PC-9 (cell line): ENCODE measurements at regions not wholly inside any gene's neighbourhood (a gene's known extent, or its start where the extent isn't known, plus 50 kb on each side); places are given as distances from the start of the nearest gene placed in this dataset.

Experiments used
- BruUV-seq: library from RNA; stranded (reverse); fragments of 400-500 nt; replicated peaks from 2 replicates; lab custom pipeline; 2021; lab: Mats Ljungman, UMichigan
- CTCF ChIA-PET: fragments of 300-600 bp; sonication (Branson Sonifier 250); formaldehyde crosslinking; loops from one replicate; lab custom pipeline; 2022; ENCODE audit warnings: antibody characterized with exemption; lab: Charles Lee
- POLR2A ChIA-PET: fragments of 300-600 bp; sonication (Branson Sonifier 250); formaldehyde crosslinking; loops from one replicate; lab custom pipeline; 2022; ENCODE audit warnings: antibody characterized with exemption; ENCODE audit not compliant: unreplicated experiment; lab: Charles Lee
- DNase-seq, 2 experiments: peaks; one replicate each; pipeline versions ENCODE4 v3.0.0 to v3.0.0-alpha.2; 2015 to 2022; ENCODE audit warnings: mixed read lengths in 1 of 2
- H2AFZ ChIP-seq: fragments of 200-600 bp; sonication (generic); 2 replicates; pipeline ENCODE4 v1.8.1; 2017; ENCODE audit warnings: antibody characterized with exemption
- H3F3A ChIP-seq: fragments of 200-600 bp; sonication (generic); 2 replicates; pipeline ENCODE4 v1.8.1; 2017; ENCODE audit warnings: antibody characterized with exemption, mild to moderate bottlenecking, low read depth; ENCODE audit not compliant: insufficient read depth
- H3K27ac ChIP-seq: fragments of 200-600 bp; sonication (generic); 2 replicates; pipeline ENCODE4 v1.6.1; 2016; ENCODE audit warnings: mixed run types
- H3K27me3 ChIP-seq: fragments of 200-600 bp; sonication (generic); 2 replicates; pipeline ENCODE4 v1.6.1; 2016; ENCODE audit warnings: low read depth, mixed run types; ENCODE audit not compliant: insufficient read depth
- H3K36me3 ChIP-seq: fragments of 200-600 bp; sonication (generic); 2 replicates; pipeline ENCODE4 v1.6.1; 2016; ENCODE audit warnings: low read depth, mixed run types
- H3K4me1 ChIP-seq: fragments of 200-600 bp; sonication (generic); replicated peaks from 2 replicates; pipeline ENCODE4 v1.6.1; 2016; ENCODE audit warnings: mixed run types; ENCODE audit not compliant: insufficient read depth
- H3K4me2 ChIP-seq: fragments of 200-600 bp; sonication (generic); 2 replicates; pipeline ENCODE4 v1.6.1; 2017; ENCODE audit warnings: mixed run types
- H3K4me3 ChIP-seq: fragments of 200-600 bp; sonication (generic); 2 replicates; pipeline ENCODE4 v1.6.1; 2016; ENCODE audit warnings: mixed run types
- H3K79me2 ChIP-seq: fragments of 200-600 bp; sonication (generic); 2 replicates; pipeline ENCODE4 v1.6.1; 2017; ENCODE audit warnings: low read depth, mixed run types
- H3K9me2 ChIP-seq: fragments of 200-600 bp; sonication (generic); 2 replicates; pipeline ENCODE4 v1.8.1; 2017; ENCODE audit warnings: mild to moderate bottlenecking; ENCODE audit not compliant: insufficient read depth
- H3K9me3 ChIP-seq: fragments of 200-600 bp; sonication (generic); 2 replicates; pipeline ENCODE4 v1.8.1; 2016; ENCODE audit warnings: low read depth; ENCODE audit not compliant: insufficient read depth
- H4K20me1 ChIP-seq: fragments of 200-600 bp; sonication (generic); 2 replicates; pipeline ENCODE4 v1.8.1; 2017; ENCODE audit not compliant: insufficient read depth
- EZH2 ChIP-seq: fragments of 200-600 bp; sonication (generic); IDR thresholded peaks from 2 replicates; pipeline ENCODE4 v1.8.0; 2017; ENCODE audit warnings: antibody characterized with exemption, low read depth
- intact Hi-C: fragments of 100-400 bp; cut with micrococcal nuclease; formaldehyde crosslinking; loops from one replicate; pipeline ENCODE4 v1.10.0; 2022; ENCODE audit not compliant: unreplicated experiment
- TF ChIP-seq, protein P1 (sequence below): fragments of 200-600 bp; sonication (generic); conservative IDR thresholded peaks from 2 replicates; pipeline ENCODE4 v1.6.1; 2017; ENCODE audit warnings: mixed run types, antibody characterized with exemption, mild to moderate bottlenecking, moderate library complexity

DNA sequence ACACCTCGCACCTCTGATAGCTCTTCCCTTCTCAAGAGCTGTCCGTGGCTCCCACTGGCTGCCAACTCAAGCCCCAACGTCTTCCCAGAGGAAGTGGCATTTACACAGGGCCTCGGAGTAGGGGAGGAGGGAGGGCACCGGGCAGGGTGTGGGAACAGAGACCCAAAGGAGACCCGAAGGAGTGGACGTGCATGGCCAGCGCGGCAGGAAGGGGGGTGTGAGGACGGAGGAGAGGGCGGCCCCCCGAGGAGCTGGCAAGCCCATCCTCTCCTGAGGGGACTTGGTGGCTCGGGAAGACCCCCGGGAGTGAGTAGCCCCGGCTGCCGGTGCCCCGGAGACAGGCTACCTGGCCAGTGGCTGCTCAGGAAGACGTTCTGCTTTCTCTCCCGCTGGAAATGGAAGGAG lies 85.9 kb downstream of the FOXL3 start:
- Histone ChIP-seq H3K27me3 (peaks cover 80% of the 10 kb centered on the region), H3K27ac (no peak overlapping the region), H3K9me3 (no peaks in the 10 kb centered on the region), H2AFZ (no peak overlapping the region), H3K4me1 (no peaks in the 10 kb centered on the region), H3K4me3 (no peak overlapping the region), H4K20me1 (no peaks in the 10 kb centered on the region), H3F3A (no peaks in the 10 kb centered on the region), H3K36me3 (no peaks in the 10 kb centered on the region), H3K9me2 (no peaks in the 10 kb centered on the region), H3K4me2 (no peak overlapping the region), H3K79me2 (no peaks in the 10 kb centered on the region)
- intact Hi-C loops, result no loop called here
- TF ChIP-seq, protein P1, sequence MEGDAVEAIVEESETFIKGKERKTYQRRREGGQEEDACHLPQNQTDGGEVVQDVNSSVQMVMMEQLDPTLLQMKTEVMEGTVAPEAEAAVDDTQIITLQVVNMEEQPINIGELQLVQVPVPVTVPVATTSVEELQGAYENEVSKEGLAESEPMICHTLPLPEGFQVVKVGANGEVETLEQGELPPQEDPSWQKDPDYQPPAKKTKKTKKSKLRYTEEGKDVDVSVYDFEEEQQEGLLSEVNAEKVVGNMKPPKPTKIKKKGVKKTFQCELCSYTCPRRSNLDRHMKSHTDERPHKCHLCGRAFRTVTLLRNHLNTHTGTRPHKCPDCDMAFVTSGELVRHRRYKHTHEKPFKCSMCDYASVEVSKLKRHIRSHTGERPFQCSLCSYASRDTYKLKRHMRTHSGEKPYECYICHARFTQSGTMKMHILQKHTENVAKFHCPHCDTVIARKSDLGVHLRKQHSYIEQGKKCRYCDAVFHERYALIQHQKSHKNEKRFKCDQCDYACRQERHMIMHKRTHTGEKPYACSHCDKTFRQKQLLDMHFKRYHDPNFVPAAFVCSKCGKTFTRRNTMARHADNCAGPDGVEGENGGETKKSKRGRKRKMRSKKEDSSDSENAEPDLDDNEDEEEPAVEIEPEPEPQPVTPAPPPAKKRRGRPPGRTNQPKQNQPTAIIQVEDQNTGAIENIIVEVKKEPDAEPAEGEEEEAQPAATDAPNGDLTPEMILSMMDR, result no peak
- TF ChIP-seq EZH2, result no peak
- ChIA-PET CTCF (no interaction called here), POLR2A (no interaction called here)
- BruUV-seq, result no TSS peak
- DNase-seq, result no peak

DNA sequence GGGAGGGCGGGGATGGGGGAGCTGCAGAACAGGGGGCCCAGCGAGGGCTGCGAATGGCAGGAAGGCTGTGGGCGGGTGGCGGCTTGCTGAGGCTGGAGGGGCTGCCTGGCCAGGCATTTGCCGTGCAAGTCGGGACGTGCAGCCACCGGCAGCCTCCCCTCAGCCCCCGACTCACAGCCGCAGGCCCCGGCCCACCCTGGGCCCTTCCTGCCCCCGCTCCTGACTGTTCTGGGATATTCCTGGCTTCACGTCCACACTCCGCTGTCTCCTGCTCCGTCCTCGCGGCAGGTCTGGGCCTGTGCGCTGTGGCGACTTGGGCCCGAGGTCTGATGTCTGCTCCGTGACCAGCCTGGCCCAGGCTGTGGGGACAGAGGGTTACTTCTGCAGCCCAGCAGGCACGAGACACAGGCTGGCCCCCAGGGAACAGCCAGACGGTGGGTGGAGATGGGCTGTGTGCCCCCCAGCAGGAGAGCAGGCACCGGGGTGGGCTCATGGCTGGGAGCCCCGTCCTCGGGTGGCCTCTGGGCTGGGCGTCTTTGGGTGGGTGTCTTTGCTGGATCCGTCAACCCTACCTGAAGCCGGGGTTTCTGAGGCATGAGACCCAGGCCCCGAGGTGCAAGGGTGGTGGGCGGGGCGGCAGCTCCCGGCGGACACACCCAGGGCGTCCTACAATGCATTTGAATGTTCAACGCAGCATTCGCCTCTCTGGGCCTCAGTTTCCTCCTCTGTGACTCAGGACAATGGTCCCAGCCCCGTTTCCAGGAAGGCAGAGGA lies 86.5 kb downstream of the FOXL3 start:
- no peaks in the 10 kb centered on the region for H3K9me3 ChIP-seq
- no peak overlapping the region for H3K4me3 ChIP-seq
- no peak overlapping the region for H3K4me2 ChIP-seq
- H3F3A ChIP-seq, result no peaks in the 10 kb centered on the region
- no peaks in the 10 kb centered on the region for H3K36me3 ChIP-seq
- H3K27ac ChIP-seq, result no peak overlapping the region
- H2AFZ ChIP-seq, result no peak overlapping the region
- no peak for DNase-seq
- no peaks in the 10 kb centered on the region for H3K79me2 ChIP-seq
- no TSS peak for BruUV-seq
- H4K20me1 ChIP-seq, result no peaks in the 10 kb centered on the region
- CTCF ChIA-PET, result no interaction called here
- POLR2A ChIA-PET, result no interaction called here
- intact Hi-C loops, result no loop called here
- H3K27me3 ChIP-seq, result peaks cover 85% of the 10 kb centered on the region
- no peaks in the 10 kb centered on the region for H3K4me1 ChIP-seq
- H3K9me2 ChIP-seq, result no peaks in the 10 kb centered on the region
- TF ChIP-seq EZH2, result no peak
- TF ChIP-seq, protein P1, result no peak

DNA sequence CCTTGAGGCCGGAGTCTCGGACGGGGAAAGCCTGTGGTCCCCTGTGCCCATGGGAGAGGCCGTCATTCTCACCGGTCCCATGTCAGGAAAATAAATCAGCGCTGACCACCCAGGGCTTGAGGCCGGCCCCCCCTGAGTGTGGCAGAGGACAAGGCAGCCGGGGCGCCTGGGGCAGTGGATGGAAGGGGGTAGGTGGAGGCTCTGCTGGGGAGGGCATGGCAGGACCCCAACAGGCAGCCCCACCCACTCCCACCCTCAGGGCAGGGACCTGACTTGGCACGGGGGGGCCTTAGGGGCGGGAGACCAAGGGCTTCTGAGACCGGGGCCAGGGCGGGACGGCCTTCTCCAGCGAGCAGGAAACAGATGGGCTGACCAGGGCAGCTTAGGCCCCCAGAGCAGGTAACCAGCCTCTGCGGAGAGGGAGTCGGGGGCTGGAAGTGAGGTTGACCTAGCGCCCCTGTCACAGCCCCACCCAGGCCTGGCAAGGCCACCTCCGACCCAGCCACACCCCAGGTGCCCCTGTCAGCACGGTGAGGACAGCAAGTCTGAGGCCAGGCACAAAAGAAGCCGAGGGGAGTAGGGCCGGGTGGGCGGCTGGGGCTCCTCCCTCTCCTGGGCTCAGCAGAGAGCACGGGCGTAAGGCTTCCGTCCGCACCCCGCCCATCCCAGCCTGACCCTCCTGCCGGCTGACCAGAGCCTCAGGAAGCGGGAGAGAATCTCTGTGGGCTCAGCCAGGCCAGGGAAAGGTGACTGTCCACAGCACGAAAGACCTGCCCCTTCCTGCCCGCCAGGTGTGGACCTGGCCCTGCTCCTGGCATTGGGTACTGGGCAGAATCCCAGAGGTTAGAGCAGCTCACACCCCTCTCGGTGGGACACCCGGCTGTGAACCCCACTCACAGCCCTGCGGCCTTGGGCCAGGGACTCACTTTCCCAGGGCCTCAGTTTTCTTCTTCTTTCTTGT lies 87.4 kb downstream of the FOXL3 start:
- H3K27me3 ChIP-seq, result peaks cover 94% of the 10 kb centered on the region
- intact Hi-C loops, result no loop called here
- ChIA-PET POLR2A (no interaction called here), CTCF (no interaction called here)
- no peak for TF ChIP-seq EZH2
- TF ChIP-seq, protein P1, result no peak
- no peaks in the 10 kb centered on the region for H3F3A ChIP-seq
- no peaks in the 10 kb centered on the region for H3K36me3 ChIP-seq
- H3K79me2 ChIP-seq, result no peaks in the 10 kb centered on the region
- H3K9me3 ChIP-seq, result no peaks in the 10 kb centered on the region
- H3K4me2 ChIP-seq, result no peak overlapping the region
- H3K9me2 ChIP-seq, result no peaks in the 10 kb centered on the region
- no peak overlapping the region for H3K27ac ChIP-seq
- BruUV-seq, result no TSS peak
- DNase-seq, result no peak
- no peak overlapping the region for H2AFZ ChIP-seq
- H3K4me3 ChIP-seq, result no peak overlapping the region
- no peaks in the 10 kb centered on the region for H4K20me1 ChIP-seq
- no peaks in the 10 kb centered on the region for H3K4me1 ChIP-seq
